Natural killer cell (primary cell): ENCODE measurements at regions not wholly inside any gene's neighbourhood (a gene's known extent, or its start where the extent isn't known, plus 50 kb on each side); places are given as distances from the start of the nearest gene placed in this dataset.

Experiments used
- ATAC-seq, 3 donors: fragments of 150-1000 bp in 2 of 3; fragments of 200-7000 bp in 1 of 3; cut with Tn5 transposase; 1 replicate in 1 of 3; 2 replicates in 2 of 3; pipeline ENCODE4 v1.10.0; 2021; ENCODE audit warnings: mild to moderate bottlenecking in 2 of 3, moderate library complexity in 2 of 3
- DNase-seq, 2 donors: peaks; one replicate each; pipeline versions ENCODE4 v3.0.0 to v3.0.0-alpha.2; 2013 to 2021; ENCODE audit warnings: mixed read lengths in 1 of 2
- H3K27ac ChIP-seq: one replicate; pipeline ENCODE4 v1.5.1; 2013; ENCODE audit warnings: mild to moderate bottlenecking, low read length
- H3K27me3 ChIP-seq: one replicate; pipeline ENCODE4 v1.6.1; 2013; ENCODE audit warnings: low read length; ENCODE audit not compliant: control insufficient read depth, insufficient read depth
- H3K36me3 ChIP-seq: one replicate; pipeline ENCODE4 v1.6.1; 2013; ENCODE audit warnings: low read length; ENCODE audit not compliant: control insufficient read depth, insufficient read depth
- H3K4me1 ChIP-seq: one replicate; pipeline ENCODE4 v1.6.1; 2013; ENCODE audit warnings: low read length; ENCODE audit not compliant: control insufficient read depth, insufficient read depth
- H3K4me3 ChIP-seq: one replicate; pipeline ENCODE4 v1.5.1; 2013; ENCODE audit warnings: low read length
- H3K9me3 ChIP-seq: one replicate; pipeline ENCODE4 v1.6.1; 2013; ENCODE audit warnings: low read length; ENCODE audit not compliant: control insufficient read depth, insufficient read depth
- H3K27ac Mint-ChIP-seq, 2 donors: one replicate each; pipeline ENCODE4 v1.8.0; 2022; ENCODE audit warnings: mild to moderate bottlenecking in 2 of 2, mixed read lengths in 2 of 2, moderate library complexity in 1 of 2
- H3K27me3 Mint-ChIP-seq, 2 donors: one replicate each; pipeline ENCODE4 v1.8.0; 2022; ENCODE audit warnings: low read depth in 2 of 2, mixed read lengths in 2 of 2
- H3K36me3 Mint-ChIP-seq: one replicate; pipeline ENCODE4 v1.8.0; 2022; ENCODE audit warnings: mixed read lengths
- H3K4me1 Mint-ChIP-seq, 2 donors: one replicate each; pipeline ENCODE4 v1.8.0; 2022; ENCODE audit warnings: mixed read lengths in 2 of 2
- H3K4me3 Mint-ChIP-seq: one replicate; pipeline ENCODE4 v1.8.0; 2022; ENCODE audit warnings: mild to moderate bottlenecking, moderate library complexity, mixed read lengths
- H3K9me3 Mint-ChIP-seq, 2 donors: one replicate each; pipeline ENCODE4 v1.8.0; 2022; ENCODE audit warnings: mixed read lengths in 2 of 2
- CTCF ChIP-seq: fragments of 200-600 bp; IDR thresholded peaks from one replicate; pipeline ENCODE4 v1.8.0; 2022; ENCODE audit warnings: antibody characterized with exemption
- WGBS: methylation state at CpG from one replicate; pipeline ENCODE4 v1.1.7; 2013; ENCODE audit warnings: missing lambda C conversion rate; ENCODE audit not compliant: insufficient coverage; 5-methylcytosine and 5-hydroxymethylcytosine counted together
- intact Hi-C: fragments of 100-400 bp; cut with micrococcal nuclease; formaldehyde crosslinking; loops from one replicate; pipeline ENCODE4 v1.14.2; 2022

DNA sequence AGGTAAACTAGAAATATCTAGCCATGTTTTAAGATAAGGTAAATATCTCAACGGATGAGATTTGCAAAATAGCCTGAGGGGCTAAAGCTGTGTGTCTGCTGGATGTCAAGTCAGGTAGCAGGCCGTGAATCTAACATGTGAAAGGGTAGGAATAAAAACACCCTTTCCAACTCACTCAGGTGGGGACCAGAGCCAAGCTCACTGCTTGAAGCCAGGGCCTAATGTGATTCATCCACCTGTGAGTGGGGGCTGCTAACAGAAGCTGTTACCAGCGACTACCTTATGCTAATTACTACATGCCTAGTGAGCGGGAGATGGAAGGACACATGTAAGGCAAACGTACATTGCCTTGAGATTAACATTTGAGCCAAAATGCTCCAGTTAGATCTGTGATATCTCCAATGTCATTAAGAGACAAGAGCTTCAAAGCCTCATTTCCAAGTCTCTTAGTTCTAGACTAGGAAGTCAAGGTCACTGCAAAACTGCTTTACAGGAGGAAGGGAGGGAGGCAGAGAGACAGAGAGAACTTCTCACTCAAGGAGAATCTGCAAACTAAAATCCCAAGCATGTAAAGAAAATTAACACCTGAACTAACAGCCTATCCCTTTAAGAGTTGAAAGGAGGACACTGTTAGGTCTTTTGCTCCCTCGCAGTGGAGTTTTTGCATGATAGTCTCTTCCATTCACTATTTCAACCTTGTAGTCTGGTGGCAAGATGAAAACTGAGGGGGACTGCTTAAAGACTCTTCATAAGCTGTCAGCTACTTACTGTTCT lies 141.6 kb upstream of the RPS23 start:
- H3K36me3 Mint-ChIP-seq, result no peaks in the 10 kb centered on the region

GRCh38 chr5:82418608-82418950 lies 140.4 kb upstream of the RPS23 start:
- no peaks in the 10 kb centered on the region for H3K36me3 Mint-ChIP-seq

More for the DNA sequence above, 141.6 kb upstream of the RPS23 start:
- no peaks in the 10 kb centered on the region for H3K27me3 Mint-ChIP-seq
- peaks cover 8 to 9% of the 10 kb centered on the region in 2 donors for H3K4me1 Mint-ChIP-seq
- no peaks in the 10 kb centered on the region for H3K9me3 Mint-ChIP-seq
- DNase-seq (no peak), ATAC-seq (no peak)
- no peak overlapping the region for H3K27ac Mint-ChIP-seq
- intact Hi-C loops, result no loop called here
- 89% methylated on average over 4 of the region's 6 CpGs for WGBS
- no peak for TF ChIP-seq CTCF
- H3K4me1 ChIP-seq, result no peaks in the 10 kb centered on the region
- H3K27me3 ChIP-seq, result no peaks in the 10 kb centered on the region
- H3K27ac ChIP-seq, result no peak overlapping the region
- H3K4me3 Mint-ChIP-seq, result no peak overlapping the region
- H3K9me3 ChIP-seq, result no peaks in the 10 kb centered on the region
- H3K4me3 ChIP-seq, result no peak overlapping the region
- H3K36me3 ChIP-seq, result no peaks in the 10 kb centered on the region

GRCh38 chr5:82417776-82418607 lies 139.8 kb upstream of the RPS23 start:
- H3K4me3 ChIP-seq, result no peak overlapping the region
- no peak for TF ChIP-seq CTCF
- Mint-ChIP-seq H3K4me3 (no peak overlapping the region), H3K27ac (no peak overlapping the region), H3K4me1 (peaks cover 25 to 26% of the 10 kb centered on the region in 2 donors), H3K9me3 (no peaks in the 10 kb centered on the region), H3K36me3 (no peaks in the 10 kb centered on the region), H3K27me3 (no peaks in the 10 kb centered on the region)
- 81% methylated on average over 11 of the region's 11 CpGs for WGBS
- H3K27me3 ChIP-seq, result no peaks in the 10 kb centered on the region
- intact Hi-C loops, result no loop called here
- H3K36me3 ChIP-seq, result no peaks in the 10 kb centered on the region
- no peak for DNase-seq
- peaks cover 5% of the 10 kb centered on the region for H3K4me1 ChIP-seq
- H3K9me3 ChIP-seq, result no peaks in the 10 kb centered on the region
- ATAC-seq, result no peak
- H3K27ac ChIP-seq, result no peak overlapping the region

More at GRCh38 chr5:82418608-82418950, 140.4 kb upstream of the RPS23 start:
- H3K27me3 ChIP-seq, result no peaks in the 10 kb centered on the region
- DNase-seq (no peak), ATAC-seq (no peak)
- no peaks in the 10 kb centered on the region for H3K4me1 ChIP-seq
- no peaks in the 10 kb centered on the region for H3K36me3 ChIP-seq
- Mint-ChIP-seq H3K9me3 (no peaks in the 10 kb centered on the region), H3K27ac (no peak overlapping the region), H3K27me3 (no peaks in the 10 kb centered on the region), H3K4me1 (peaks cover 20% of the 10 kb centered on the region in 2 donors), H3K4me3 (no peak overlapping the region)
- no peak overlapping the region for H3K4me3 ChIP-seq
- 47% methylated on average over 2 of the region's 2 CpGs for WGBS
- no peak for TF ChIP-seq CTCF
- no peak overlapping the region for H3K27ac ChIP-seq
- intact Hi-C loops, result no loop called here
- H3K9me3 ChIP-seq, result no peaks in the 10 kb centered on the region
